ENCODE measurements at regions not wholly inside any gene's neighbourhood (a gene's known extent, or its start where the extent isn't known, plus 50 kb on each side); places are given as distances from the start of the nearest gene placed in this dataset.
"Not testable (repeated sequence)": the region's sequence is repeated elsewhere in the genome, so short reads cannot be mapped to it uniquely, and the experiment has no call there.

GRCh38 chr6:134599079-134599478 lies 281.2 kb upstream of the SGK1 start:
- DNase-seq = no peak

DNA sequence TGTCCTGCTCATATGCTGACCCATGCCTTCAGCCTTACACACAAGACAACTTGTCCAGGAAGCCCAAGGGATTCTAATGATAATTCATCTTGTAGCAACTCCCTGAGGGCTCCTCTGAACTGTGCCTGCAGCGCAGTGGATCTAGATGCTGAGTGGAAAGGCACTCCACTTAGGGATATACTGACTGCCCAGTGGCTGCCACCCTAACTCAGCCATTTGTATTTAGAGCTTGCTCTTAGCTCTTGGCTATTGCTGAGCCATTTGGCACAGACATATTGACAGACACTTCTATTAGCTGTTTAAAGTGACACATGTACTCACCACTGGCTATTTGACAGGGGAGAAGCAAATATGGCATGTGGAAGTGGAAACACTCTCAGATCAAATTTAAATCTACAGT lies 278.3 kb upstream of the SGK1 start:
- no peak for DNase-seq

- no peak for DNase-seq
These were observed 277.0 kb upstream of the SGK1 start for GRCh38 chr6:134594881-134595280.

GRCh38 chr6:134593887-134594286 lies 276.0 kb upstream of the SGK1 start:
- no peak for DNase-seq

DNA sequence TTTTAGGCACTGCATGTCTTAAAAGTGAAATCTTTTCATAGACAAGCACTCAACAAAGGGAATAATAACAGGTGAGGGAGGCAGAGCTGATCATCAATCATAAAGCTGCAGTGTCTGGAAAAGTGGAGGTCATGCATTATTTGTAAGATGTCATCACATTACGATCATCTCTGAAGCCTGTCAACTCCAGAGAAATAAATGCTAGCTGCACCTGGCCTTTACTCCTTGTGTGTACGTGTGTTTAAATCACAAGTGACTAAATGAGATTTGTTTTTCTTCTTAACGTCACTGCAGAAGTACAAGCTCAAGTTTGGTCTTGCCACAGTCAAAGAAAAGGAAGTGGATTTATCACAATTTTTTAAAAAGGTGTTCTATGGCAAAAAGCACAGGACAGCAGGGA lies 275.5 kb upstream of the SGK1 start:
- no peak for DNase-seq

DNA sequence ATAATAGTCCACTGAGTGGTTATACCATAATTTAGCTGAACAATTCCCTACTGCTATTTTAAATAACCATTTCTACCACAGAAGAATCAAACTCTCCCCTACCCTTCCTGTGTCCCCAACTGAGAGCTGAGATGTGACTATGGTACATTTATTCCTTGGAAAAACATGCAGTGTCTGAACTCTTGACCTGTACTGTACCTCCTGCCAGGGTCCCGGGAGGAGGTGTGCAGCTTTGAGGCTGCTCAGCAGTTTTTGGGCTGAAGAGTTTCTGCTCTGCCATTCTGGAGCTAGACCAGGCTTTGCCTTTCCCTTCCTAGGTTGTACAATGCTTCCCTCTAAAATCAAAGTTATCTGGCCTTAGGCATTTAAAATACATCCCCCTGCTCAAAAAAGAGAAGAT lies 275.1 kb upstream of the SGK1 start:
- no peak for DNase-seq

GRCh38 chr6:134590449-134590848 lies 272.5 kb upstream of the SGK1 start:
- no peak for DNase-seq

DNA sequence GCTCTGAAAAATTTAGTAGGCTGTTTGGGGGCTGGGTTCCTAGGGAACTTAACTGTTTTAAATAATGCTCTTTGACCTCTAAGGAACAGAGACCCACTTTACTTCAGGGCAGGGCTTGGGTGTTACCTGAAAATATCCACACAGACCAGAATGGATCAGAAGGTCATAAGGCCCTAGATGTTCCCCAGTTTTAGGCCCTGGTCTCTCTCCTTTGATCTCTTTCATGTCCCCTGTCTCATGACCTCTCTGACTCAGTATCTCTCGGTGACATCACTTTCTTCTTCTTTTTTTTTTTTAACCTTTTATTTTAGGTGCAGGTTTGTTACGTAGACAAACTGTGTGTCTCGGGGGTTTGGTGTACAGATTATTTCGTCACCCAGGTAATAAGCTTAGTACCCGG lies 272.1 kb upstream of the SGK1 start:
- DNase-seq = no peak

DNA sequence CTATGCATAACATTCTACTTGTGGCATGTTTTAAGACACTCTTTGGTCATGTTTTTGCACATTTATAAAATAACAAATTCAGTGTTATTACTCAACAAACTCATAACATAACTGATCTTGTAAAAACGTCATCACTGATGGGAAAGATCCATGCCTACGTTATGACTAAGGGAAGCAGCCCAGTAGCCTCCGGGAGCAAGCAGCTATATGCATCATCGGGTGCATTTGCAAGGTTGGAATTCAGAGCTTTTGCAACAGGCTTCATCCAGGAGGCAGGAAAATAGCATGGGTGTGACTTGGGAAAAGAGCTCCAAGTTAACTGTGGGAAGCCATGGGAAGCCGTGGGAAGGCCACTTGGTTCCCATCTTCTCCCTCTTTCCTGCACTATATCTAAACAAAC lies 271.6 kb upstream of the SGK1 start:
- no peak for DNase-seq

DNA sequence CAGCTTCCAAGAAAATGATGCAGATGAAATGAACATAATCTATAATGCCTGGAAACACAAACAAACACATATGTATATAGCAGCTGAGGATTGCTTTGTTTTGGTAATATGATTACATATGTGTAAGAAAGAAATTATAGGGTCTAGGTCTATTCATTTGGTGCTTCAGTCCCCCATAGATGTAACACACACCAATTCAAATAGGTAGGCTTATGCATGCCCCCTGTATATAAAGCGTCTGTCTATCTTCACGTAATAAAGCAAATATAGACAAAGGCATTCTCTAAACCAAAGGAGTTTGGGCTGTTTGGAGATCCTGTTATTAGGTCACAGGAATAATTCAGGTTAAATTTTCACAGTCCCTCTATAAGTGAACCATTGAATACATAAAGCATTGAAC lies 270.4 kb upstream of the SGK1 start:
- no peak for DNase-seq

GRCh38 chr6:134585517-134585873 lies 267.6 kb upstream of the SGK1 start:
- DNase-seq = no peak

DNA sequence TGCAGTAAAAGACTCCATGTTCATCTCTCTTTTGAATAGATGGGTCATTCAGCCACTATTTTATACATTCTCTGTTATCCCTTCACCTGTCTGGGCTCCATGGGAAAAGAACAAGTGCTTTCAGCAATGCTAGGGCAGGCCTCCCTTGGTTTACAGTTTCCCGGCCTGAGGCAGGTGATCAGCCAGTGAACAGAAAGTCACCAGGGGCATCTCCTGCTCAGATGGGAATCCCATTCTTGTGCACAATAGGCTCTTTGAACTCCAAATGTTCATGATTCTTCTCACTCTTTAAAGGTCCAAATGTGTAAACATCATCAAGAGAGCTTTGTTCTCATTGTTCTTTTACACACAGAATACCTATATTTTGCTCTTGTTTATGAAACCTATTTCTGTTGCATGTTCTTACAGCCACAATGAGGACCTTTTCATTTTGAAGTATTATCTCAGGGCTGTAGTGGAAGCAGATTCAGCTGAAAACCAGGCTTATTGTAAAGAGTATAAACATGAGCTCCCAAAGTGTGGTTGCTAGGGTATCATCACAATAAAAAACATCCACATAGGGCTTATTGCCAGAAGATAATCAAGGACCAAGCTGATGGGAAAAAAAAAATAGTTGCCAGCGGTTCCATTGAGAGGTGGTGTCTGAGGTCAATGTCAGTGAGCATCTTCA lies 267.1 kb upstream of the SGK1 start:
- DNase-seq = no peak

DNA sequence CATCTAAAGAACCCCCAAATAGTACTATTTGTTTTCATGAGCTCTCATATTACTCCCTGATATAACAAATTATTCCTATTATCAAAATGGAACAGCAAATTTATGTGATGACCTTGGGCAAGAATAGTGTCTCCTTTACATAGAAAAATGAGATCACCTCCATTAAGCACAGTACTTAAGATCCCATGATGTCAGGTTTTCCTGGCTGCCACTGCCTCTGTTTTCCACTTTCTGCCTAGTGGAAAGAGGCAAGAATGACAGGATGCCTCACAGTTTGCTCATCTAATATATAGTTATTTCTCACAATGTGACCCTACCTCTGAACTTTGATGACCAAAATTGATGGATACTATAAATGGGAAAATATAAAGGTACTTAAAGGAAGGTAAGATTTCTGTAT lies 260.1 kb upstream of the SGK1 start:
- DNase-seq = no peak

GRCh38 chr6:134575221-134575620 lies 257.3 kb upstream of the SGK1 start:
- DNase-seq = no peak

- no peak for DNase-seq
These were observed 256.6 kb upstream of the SGK1 start for GRCh38 chr6:134574491-134574890.

GRCh38 chr6:134569996-134570395 lies 252.1 kb upstream of the SGK1 start:
- DNase-seq = not testable (repeated sequence)

DNA sequence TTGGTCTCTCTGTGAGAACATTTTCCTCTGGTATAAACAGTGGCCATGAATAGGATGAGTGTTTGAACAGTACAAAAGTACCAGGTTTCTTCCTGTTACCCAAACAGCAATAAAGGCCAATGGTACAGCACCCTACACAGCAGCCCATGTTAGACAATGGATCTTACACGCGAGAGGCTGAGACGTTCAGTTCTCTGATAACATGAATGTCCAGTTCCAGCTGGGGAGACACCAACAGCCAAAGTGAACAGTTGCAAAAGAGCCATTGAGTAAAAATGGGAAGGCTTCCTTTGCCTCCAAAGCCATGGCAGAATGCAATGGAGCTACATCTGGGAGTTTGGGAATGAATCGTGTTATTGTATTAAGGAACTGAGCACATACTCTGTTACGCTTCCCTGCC lies 246.8 kb upstream of the SGK1 start:
- DNase-seq = no peak

- DNase-seq = no peak
These were observed 242.1 kb upstream of the SGK1 start for GRCh38 chr6:134560019-134560418.

DNA sequence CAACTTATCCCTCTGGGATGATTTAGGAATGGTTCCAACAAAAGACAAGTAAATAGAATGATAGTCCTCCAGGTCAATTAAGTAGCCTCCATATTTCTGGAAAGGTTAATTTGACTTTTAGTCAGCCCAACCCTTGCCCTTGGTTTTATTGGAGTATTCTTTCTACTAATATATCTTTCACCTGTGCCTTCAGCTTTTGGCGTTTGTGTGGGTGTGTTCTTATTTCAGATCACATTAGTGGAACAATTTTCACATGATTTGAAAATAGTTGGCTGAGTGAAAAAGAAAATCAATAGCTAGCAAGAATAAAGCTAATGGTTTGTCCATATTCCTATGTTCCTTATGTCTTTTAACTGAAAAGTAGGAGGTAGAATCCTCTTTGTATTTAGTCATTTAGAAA lies 239.6 kb upstream of the SGK1 start:
- DNase-seq = no peak

GRCh38 chr6:134555672-134556071 lies 237.8 kb upstream of the SGK1 start:
- DNase-seq = no peak

- DNase-seq = no peak
These were observed 236.0 kb upstream of the SGK1 start for GRCh38 chr6:134553936-134554335.

DNA sequence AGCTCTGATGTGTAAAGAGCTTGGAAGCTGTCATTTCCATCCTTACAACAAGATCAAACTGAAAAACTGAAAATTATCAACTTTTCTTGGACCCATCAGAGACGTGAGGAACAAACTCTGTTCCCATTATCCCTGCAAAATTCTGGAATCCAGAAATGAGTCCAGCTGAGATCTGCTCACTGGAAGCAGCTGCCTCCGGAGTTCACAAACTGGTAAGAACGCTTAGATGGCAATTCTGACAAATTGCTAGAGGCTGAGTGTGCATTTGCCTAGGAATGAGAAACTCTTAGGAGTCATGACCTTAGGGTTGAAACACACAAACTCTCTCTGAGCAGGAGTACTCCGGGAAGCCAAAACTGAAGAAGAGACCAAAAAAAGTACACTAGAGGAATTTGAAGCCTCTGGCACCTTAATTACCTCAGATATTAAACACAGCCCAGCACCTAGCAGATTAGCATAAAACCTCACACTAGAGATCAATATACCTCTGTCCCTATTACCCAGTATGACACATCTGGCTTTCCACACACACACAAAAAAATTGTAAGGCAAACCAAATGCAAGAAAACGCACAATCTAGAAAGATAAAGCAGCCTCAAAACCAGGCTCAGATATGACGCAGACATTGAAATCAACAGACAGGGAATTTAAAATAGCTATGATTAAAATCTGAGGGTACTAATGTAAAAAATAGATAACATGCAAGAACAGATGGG lies 233.5 kb upstream of the SGK1 start:
- DNase-seq = no peak

DNA sequence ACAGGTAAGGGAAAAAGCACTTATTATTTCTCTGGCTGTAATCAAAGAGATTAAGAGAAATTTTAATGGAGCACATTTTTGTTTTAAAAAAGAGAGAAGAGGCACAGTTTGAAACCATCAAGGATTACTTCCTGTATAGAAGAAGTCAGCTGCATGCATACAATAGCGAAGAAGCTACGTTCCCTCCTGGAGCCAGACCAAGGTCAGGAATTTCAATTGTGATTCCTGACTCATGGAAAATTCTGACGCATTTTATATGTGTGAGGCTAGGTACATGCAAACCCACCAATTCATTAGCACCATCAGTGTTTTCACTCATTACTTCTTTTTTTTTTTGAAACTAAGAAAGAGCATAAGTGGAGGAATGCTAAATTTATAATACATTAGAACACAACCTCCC lies 232.7 kb upstream of the SGK1 start:
- no peak for DNase-seq

GRCh38 chr6:134549854-134550253 lies 231.9 kb upstream of the SGK1 start:
- no peak for DNase-seq

All from 8988T (cell line).